ELF-1 (cell line): ENCODE measurements at regions not wholly inside any gene's neighbourhood (a gene's known extent, or its start where the extent isn't known, plus 50 kb on each side); places are given as distances from the start of the nearest gene placed in this dataset.

Experiments
- DNase-seq: peaks from one replicate; pipeline ENCODE4 v3.0.0-alpha.2; 2016; ENCODE audit warnings: low read depth, low spot score

DNA sequence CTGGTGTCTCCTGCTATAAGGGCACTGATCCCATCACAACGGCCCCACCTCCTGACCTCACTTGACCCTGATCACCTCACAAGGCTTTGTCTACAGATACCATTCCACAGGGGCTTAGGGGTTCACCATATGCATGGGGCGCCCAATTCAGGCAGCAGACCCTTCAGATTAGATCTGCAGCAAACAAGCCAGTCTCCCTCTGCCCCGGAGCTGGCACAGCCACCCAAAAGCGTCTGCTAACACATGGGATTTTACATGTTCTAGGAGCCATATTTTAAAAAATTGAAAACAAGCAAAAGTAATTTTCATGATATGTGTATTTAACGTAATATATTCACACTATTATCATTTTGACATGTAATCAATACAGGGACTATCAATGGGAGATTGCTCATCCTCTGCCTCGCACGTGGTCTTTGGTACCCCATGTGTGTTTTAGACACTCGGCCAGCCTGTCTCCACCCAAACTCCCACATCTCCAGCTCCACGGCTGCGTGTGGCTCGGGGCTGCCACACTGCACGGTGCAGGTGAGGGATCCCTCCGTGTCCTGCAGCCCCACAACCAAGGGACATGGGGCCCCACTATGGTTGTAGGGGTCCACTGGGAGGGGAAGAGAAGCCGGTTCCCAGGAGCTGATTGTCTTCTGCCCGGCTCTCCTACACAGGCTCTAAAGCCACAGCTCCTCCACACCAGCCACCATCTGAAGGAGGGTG lies 107.6 kb downstream of the RBFOX3 start:
- DNase-seq, result no peak

DNA sequence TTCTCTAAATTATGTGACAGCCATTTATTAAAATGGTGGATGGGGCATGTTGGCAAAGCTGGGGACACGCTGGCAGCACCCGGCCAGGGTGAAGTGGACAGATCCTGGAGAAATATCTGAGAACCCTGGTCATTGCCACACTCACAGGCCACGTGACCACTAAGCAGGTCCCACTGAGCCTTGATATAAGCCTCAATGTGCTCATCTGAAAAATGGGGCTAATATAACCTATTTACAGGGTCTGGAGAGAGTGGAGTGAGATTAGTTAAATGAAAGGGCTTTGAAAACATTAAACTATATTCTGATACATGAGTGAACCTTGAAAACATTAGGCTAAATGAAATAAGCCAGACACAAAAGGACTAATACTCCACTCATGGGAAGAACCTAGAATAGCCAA lies 108.9 kb downstream of the RBFOX3 start:
- no peak for DNase-seq

DNA sequence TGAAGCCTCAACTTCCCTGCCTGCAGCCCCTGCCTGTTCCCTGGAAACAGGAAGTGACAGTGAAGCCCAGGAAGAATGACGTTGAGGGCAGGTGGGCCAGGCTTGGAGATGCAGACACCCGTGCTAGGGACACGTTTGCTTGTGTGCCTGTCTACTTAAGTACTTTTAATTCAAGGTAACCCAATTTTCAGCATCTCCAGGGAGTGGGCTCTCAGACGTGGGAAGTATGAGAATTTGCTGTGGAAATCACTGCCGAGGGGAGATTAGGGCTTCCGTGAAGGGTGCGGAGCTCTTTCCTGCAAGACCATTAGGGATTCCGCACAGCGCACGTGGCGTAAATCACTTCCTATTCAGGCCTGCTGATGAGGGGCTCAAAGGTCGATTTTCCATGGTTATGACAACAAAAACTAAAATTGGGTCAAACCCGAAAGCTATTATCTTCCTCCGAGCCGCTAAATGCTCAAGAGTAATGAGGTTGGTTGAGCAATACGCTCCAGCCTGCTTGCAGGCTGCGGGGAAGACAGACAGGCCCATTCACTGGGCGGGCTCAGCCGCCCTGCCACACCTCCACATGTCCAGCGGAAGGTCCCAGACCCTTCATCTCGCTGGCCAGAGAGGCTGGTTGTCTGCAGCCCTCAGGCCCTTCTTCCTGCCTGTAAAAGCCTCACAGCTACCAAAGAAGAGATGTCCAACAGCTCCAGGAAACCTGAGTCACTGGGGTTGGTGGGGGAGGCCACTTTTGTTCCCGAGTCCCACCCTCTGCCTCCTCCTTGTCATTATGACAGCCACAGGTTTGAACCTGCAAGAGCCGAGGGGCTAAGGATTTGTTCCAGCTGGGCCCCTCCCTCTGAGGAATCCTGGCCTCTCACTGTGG lies 109.9 kb downstream of the RBFOX3 start:
- DNase-seq, result peak; percentile 86

DNA sequence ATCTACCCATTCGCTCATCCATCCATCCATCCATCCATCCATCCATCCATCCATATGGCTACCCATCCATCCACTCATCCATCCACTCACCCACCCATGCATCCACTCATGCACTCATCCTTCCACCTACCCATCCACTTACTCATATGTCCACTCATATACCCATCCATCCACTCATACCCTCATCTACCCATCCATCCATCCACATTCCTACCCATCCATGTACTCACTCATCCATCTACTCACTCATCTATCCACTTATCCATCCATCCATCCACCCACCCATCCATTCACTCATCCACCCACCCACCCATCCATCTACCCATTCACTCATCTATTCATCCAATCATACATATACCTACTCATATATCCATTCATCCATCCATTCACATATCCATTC lies 112.0 kb downstream of the RBFOX3 start:
- no peak for DNase-seq

DNA sequence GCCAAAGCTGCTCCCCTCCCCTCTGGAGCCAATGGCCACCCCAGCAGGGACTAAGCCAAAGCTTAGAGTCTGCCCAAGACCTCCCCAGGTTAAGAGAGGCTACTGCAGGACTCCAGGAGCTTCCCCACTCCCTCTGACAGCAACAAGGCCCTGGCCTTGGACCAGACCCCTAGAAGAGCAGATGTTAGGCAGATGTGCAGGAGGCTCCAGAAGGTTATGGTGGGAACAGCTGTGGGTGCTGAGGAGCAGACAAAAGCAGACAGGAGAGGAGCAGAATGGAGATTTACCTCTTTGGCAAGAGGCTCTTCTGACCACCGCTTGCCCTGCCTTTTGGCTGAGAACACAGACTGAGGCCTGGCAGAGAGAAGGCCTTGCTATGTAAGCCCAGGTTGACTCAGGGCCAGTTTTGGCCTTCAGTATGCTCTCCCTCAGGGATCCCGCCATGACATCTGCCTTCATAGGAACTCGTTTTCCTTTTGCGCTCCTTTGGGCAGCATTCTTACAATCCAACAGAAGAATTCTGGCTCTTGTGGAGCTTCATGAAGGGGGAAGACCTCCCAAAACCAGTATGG lies 113.0 kb downstream of the RBFOX3 start:
- DNase-seq, result no peak

DNA sequence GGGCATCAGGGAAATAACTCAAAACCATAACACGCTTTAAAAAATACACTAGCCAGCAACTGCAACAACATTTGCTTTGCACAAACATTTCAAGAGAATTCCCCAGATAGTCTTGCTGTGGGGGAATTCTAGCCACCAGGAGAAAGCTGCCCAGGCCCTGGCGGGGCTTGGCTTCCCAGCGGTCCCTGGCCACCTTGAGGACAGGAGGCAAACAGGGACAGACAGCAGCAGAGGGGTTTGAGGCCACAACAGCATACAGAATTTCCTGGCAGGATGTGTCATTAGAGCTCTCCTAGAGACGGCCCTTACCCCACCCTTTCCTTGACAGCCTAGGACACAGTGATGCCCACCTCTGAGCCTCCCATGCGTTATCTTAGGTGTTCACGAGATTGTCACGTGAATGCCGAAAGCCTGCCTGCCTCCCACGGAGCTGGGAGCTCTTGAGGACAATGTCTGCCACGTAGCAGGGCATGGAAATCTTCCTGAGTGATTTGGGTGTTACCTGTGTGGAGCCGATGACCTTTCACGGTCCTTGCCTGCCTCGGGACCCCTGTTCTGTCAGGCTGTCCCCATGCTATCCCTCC lies 114.3 kb downstream of the RBFOX3 start:
- no peak for DNase-seq

DNA sequence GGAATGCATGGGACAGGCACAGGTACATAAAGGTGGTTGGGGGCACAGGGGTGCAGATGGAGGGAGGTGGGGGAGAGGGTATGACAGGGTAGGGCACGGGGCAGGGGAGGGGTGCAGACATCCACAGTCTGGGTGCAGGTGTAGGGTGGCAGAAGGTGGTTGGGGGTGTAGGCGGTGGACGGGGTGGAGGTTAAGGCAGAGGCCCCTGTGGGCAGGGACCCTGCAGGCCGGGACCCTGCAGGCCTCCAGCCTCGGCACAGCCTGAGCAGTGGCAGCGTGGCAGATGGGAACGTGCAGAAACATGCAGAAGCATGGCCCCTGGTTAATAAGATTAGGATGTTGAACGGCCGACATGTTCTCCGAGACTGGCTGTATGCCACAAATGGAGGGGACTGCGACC lies 115.2 kb downstream of the RBFOX3 start:
- DNase-seq, result no peak

DNA sequence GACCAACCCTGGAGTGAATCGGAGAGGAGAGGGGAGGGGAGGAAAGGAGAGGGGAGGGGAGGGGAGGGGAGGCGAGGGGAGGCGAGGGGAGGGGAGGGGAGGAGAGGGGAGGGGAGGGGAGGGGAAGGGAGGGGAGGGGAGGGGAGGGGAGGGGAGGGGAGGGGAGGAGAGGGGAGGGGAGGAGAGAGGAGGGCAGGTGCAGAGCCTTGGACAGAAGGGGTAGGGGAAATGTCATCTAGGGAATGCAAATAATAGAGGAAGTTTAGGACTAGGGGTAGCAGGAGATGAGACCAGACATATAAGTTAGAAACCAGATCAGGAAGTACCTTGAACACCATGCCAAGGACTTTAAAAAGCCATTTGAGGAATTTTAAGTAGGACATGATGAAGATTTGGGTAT lies 119.8 kb downstream of the RBFOX3 start:
- no peak for DNase-seq

DNA sequence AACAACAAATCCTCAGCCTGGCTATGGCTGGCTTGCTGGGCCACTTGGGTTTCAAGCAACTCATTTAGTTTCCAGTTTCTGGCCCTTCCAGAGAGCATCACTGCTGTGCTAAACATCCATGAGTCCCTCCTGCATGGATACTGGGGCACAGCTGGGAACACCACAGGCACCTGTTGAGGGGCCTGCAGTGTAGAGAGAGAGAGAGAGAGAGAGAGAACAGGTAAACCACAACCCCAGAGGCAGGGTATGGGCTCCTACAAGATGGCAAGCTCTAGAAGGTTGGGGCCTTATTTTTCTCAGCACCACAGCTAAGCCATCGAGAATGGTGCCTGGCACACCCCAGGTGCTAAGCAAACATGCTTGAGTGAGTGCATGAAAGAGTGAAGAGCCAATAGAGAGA lies 120.3 kb downstream of the RBFOX3 start:
- DNase-seq, result no peak

DNA sequence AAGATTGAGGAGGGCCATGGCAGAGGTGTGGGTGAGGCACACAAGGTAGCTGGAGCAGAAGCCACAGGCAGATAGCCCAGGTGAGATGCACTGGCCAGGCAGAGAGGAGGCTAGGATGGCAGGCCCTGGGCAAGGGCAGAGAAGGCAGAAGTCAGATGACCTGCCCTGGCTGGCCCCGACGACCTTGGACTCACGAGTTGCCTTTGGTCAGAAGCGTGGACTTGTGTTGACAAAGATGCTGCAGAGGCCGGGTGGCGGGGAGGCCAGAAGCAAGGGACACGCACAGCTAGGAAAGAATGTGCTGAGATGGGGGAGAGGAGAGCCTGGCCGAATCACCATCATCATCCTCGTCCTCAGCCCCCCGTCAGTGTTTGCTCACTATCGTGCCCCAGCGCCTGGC lies 123.7 kb downstream of the RBFOX3 start:
- DNase-seq, result no peak

DNA sequence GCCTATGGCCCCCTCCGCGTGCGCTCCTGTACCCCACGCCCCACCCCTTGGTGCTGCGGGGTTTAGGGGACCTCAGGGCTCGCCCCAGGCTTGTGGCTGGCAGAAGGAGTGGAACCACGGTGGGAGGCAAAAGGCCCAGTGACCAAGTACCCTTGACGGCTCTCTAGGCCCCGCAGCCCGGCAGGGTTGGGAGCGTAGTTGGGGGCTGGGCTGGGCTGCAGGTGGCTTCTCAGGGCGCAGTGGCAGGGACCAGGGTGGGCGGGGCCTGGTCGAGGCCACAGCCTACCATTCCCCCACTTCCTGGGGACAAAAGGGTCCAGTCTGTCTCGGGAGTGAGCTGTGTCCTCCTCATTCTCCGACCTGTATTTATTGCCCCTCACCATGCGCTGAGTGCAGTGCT lies 124.9 kb downstream of the RBFOX3 start:
- no peak for DNase-seq

DNA sequence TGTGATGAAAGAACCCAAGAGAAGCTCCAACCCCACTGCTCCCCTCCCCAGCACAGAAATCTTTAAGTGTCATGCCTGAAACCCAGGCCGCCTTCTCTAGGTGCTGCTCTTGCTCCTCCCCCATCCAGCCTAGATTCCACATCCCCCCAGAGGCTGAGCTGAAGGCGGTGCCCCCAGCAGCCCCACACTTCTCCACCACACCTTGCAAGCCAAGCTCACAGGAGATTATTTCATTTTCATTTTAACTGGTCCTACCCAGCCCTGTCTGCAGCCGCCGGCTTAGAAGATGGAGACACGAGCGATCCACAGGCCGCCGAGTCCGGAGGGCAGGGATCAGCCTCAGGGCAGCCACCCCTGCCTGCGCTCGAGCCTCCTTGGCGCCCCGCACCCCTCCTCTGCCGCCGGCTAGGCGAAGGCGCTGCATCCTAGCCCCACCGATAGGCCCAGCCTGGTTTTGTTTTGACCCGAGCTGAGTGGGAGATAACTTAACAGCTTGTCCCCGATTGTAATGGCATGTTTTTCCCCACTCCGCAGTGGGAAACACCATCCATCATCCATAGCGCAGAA lies 125.3 kb downstream of the RBFOX3 start:
- no peak for DNase-seq

DNA sequence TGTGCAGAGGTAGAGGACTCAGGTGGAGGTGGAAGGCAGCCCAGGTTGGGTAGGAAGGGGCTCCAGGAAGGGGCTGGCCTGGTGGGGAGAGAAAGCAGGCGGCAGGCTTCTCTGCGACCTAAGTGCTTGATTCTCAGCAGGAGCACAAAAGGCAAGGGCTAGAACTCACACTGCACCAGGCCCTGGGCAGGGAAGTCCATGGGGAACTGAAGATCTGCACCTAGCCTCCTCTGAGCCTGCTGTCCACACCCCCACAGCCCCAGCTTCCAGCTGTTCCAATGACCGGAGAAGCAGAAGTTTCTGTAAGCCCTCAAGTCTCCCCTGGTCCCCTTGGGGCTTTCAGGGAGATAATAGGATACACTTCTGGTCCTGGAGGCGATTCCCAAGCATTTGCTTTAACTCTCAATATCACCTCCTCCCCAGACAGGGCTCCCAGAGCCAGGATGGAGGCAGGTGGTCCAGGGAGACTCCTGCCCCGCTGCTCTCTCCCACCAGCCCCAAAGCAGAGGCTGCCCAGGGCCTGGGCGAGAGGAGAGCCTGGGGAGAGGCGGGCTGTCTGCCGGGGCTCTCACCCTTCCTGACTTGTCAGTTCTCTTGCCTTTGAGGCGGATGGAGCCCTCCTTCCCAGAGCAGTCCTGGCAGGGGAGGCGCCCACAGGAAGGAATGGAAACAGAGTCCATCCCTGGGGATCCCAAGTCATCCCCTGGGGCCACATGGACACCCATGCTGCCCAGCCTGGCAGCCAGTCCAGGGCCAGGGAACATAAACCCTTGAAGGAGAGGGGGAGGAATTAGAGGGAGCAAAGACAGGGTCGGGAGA lies 126.0 kb downstream of the RBFOX3 start:
- DNase-seq, result no peak

DNA sequence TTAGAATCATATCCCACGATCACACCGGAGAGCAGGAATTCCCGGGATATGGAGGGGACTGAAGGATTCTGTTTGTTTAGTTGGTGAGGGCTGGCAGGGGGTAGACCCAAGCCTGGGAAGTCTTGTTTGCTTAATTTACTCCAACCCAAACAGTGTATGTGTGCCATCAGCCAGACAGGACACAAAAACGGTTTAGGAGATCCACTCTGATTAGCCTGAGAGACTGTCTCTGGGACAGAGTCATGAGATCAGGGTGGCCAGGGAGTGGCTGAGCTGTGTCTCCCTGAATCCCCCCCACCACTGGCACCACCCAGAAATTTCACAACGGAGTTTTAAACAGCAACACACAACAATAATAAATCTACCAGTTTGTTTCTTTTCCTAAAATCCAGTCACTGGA lies 127.0 kb downstream of the RBFOX3 start:
- no peak for DNase-seq

DNA sequence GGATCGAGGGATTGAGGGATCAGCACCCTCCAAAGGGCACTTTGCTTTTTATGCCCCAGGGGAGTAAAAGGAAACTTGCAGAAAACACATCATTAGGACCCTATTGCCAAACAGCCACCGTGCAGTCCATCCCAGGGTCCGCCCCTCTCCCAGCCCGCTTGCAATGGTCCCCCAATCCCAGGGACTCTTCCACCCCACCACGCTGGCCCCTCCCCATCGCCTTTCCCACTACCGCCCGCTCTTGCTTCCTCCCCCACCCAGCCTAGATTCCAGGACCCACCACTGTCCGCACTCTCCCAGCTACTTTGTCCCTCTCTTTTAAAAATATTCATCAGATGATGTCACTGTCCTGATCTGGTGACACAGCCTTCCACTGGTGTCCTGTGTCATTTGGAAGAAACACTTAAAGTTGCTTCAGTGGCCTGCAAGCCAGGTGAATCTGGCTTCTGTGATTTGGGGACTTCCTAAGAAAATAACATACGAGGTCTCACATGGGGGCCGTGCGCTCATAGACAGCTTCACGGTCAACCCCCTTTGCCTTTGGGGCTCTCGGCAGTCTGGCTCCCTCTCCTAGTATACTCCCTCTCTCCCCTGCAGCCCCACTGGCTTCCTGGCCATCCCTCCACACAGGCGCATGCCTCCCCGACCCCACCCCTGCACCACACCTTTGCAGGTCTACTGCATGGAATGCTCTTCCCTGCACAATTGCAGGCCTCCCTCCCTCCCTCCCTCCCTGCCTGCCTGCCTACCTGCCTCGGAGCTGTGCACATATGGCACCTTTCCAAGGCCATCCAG lies 127.9 kb downstream of the RBFOX3 start:
- DNase-seq, result no peak

DNA sequence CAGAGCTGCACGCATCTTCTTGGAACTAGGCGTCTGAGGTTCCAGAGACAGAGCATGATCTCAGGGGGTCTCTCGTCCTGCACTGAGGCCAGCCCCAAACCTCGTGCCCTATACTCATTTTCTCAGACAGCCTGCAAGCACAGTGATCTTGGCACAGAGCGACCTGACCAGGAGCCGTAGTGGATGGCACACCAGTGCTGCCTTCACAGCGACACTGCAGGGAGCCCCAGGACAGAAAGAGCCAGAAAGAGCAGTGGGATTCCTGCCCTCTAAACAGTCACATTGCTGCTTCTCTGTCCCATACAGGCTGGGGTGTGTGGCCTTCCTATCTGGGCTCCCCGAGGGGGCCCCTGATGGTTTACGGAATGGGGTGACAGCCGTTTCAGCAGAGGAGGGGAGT lies 131.0 kb downstream of the RBFOX3 start:
- no peak for DNase-seq

DNA sequence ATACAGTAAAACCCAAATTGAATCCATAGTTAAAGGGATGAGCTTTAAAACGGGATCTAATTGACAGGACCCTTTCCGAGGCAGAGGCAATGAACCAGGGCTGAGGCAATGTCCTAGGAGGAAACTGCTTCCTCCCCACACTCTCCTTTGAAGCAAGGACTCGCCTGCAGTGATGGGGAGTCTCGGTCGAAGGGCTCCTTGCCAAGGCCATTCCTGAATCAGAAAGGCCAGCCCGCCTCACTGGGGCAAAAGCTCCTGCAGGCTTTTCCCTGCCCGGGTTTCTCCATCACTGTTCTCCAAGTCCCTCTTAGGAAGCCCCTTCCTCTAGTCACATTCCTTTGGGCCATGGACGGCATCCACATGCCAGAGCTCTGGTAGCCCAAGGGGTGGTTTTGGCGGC lies 132.0 kb downstream of the RBFOX3 start:
- no peak for DNase-seq

DNA sequence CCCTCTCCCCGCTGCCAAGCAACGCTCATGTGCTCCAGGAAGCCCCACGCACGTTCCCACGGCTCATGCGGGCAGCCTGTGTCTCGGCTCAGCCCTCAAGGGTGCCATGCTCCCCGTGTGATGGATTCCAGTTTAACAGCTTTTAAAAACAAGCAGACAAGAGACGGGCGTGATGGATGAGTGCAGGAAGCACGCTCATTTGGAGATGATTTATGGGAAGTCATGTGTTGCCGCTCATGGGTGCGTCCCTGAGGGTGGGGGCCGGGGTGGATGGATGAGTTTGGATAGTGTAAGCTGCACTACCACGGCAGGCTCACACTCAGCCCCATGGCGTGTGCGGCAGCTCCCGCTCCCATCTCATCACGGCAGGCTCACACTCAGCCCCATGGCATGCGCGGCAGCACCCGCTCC lies 132.8 kb downstream of the RBFOX3 start:
- no peak for DNase-seq

DNA sequence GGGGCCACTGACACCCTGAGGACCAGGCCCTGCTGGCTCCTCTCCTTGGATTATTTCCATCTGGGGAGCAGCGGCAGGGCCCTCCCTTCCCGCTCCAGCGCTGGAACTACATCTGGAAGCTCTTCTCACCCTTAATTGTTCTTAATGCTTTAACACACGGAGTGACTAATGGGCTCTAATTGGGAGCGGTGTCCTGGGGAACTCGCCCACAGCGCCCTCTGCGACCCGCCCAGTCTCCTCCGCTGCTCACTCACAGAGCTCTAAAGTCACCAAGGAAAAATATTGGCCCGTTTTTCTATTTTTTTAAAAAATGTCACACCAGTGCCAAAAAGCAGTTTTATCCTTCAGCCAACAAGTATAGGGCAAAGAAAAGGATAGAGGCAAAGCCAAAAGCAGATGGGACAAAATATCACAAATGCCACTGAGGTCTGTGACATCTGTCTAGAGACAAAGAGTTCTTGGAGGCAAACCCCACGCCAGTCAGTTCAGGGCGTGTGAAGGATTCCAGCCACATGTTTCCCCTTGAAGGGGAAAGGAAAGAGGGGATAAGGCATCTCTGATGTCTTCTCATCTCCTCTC lies 134.7 kb downstream of the RBFOX3 start:
- DNase-seq, result no peak

DNA sequence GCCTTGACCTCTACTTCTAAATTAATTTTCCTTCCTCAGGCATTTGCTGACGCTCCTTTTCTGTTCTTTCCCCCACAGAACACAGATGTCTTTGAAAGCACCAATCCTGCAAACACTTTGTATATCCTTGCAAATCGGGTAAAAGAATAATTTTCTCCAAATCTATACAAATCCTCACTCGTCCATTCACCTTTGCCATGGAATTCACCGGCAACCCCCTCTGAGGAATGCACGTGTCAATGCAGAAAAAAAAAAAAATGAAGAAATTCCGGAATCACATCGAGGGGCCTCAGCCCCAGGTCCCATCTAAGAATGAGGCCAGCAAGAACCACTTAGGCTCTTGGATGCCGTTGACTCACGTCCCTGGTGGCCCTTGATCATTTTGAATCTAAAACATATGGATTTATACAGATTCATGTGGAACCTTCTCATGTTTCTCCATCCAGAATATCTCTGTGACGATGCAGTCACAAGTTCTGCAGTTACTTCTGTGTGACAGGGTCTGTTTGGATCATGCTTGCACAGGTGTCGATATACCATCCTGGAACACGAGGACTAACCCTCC lies 136.9 kb downstream of the RBFOX3 start:
- DNase-seq, result no peak
